Gastroesophageal sphincter (tissue), 3 donors: ENCODE measurements at regions not wholly inside any gene's neighbourhood (a gene's known extent, or its start where the extent isn't known, plus 50 kb on each side); places are given as distances from the start of the nearest gene placed in this dataset.

Experiments used
- CTCF ChIP-seq, 4 experiments: fragments of 200-600 bp in 2 of 4; fragments of 450-650 bp in 2 of 4; sonication (generic) in 1 of 4; IDR thresholded peaks; one replicate each; pipeline ENCODE4 v1.5.1; 2017 to 2019; ENCODE audit warnings: antibody characterized with exemption in 4 of 4, mild to moderate bottlenecking in 2 of 4, moderate library complexity in 2 of 4
- EP300 ChIP-seq: sonication (generic); formaldehyde crosslinking; IDR thresholded peaks from one replicate; pipeline ENCODE4 v1.6.1; 2017; ENCODE audit warnings: antibody characterized with exemption, mild to moderate bottlenecking
- POLR2A ChIP-seq, 2 donors: fragments of 450-650 bp; IDR thresholded peaks; one replicate each; pipeline ENCODE4 v1.6.1; 2017; ENCODE audit warnings: antibody characterized with exemption in 2 of 2, mild to moderate bottlenecking in 2 of 2, moderate library complexity in 1 of 2
- POLR2AphosphoS5 ChIP-seq: sonication (generic); formaldehyde crosslinking; IDR thresholded peaks from one replicate; pipeline ENCODE4 v1.6.1; 2017; ENCODE audit warnings: antibody characterized with exemption

DNA sequence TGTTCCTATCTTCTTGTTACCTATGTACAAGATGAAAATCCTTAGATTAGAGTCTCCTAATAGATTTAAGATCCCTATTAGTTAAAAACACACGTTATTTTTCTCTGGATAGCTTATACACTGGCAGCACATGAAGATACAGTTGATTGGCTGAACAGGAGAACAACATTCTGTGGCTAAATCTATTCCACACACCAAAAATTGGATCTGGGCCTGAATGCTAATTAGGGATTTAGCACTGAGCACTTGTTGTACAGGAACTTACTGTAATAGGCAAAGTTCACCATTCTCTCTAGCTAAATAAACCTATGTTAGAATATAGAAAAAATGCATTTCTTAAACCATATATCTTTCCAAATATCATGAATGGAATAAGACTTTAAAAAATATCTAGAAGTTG, 117.1 kb upstream of the PTGFR start:
- TF ChIP-seq POLR2A (IDR thresholded peaks at IDR 0.05) (no peak), CTCF (IDR thresholded peaks at IDR 0.05) (no peak), EP300 (no peak), POLR2AphosphoS5 (no peak)
